ENCODE measurements at regions not wholly inside any gene's neighbourhood (a gene's known extent, or its start where the extent isn't known, plus 50 kb on each side); places are given as distances from the start of the nearest gene placed in this dataset.

GRCh38 chr13:34425327-34425949 lies 516.6 kb upstream of the NBEA start:
- Histone ChIP-seq H3K36me3 (ENCODE audit: control insufficient read depth, insufficient read depth, low read length) (no peaks in the 10 kb centered on the region), H3K9ac (ENCODE audit: low read depth, low read length) (no peak overlapping the region), H3K4me1 (ENCODE audit: control insufficient read depth, insufficient read depth, low read length) (peaks cover 10% of the 10 kb centered on the region), H3K4me3 (ENCODE audit: low read depth, low read length) (no peak overlapping the region), H3K27me3 (ENCODE audit: control insufficient read depth, insufficient read depth, low read length) (no peaks in the 10 kb centered on the region), H3K27ac (ENCODE audit: low read depth, low read length) (no peak overlapping the region), H3K9me3 (ENCODE audit: control insufficient read depth, insufficient read depth, low read length) (no peaks in the 10 kb centered on the region)

- H3K27me3 ChIP-seq (ENCODE audit: control insufficient read depth, insufficient read depth, low read length), result no peaks in the 10 kb centered on the region
- H3K36me3 ChIP-seq (ENCODE audit: control insufficient read depth, insufficient read depth, low read length), result no peaks in the 10 kb centered on the region
- no peak overlapping the region for H3K4me3 ChIP-seq (ENCODE audit: low read depth, low read length)
- H3K4me1 ChIP-seq (ENCODE audit: control insufficient read depth, insufficient read depth, low read length), result peaks cover 10% of the 10 kb centered on the region
- no peaks in the 10 kb centered on the region for H3K9me3 ChIP-seq (ENCODE audit: control insufficient read depth, insufficient read depth, low read length)
- no peak overlapping the region for H3K27ac ChIP-seq (ENCODE audit: low read depth, low read length)
- no peak overlapping the region for H3K9ac ChIP-seq (ENCODE audit: low read depth, low read length)
Observed at GRCh38 chr13:34428911-34429310, 513.2 kb upstream of the NBEA start.

GRCh38 chr13:34430294-34430693 lies 511.8 kb upstream of the NBEA start:
- Histone ChIP-seq H3K4me3 (ENCODE audit: low read depth, low read length) (no peak overlapping the region), H3K27ac (ENCODE audit: low read depth, low read length) (no peak overlapping the region), H3K4me1 (ENCODE audit: control insufficient read depth, insufficient read depth, low read length) (peaks cover 7% of the 10 kb centered on the region), H3K9ac (ENCODE audit: low read depth, low read length) (no peak overlapping the region), H3K27me3 (ENCODE audit: control insufficient read depth, insufficient read depth, low read length) (no peaks in the 10 kb centered on the region), H3K36me3 (ENCODE audit: control insufficient read depth, insufficient read depth, low read length) (no peaks in the 10 kb centered on the region), H3K9me3 (ENCODE audit: control insufficient read depth, insufficient read depth, low read length) (no peaks in the 10 kb centered on the region)

- H3K4me3 ChIP-seq (ENCODE audit: low read depth, low read length), result no peak overlapping the region
- H3K27ac ChIP-seq (ENCODE audit: low read depth, low read length), result no peak overlapping the region
- no peaks in the 10 kb centered on the region for H3K36me3 ChIP-seq (ENCODE audit: control insufficient read depth, insufficient read depth, low read length)
Observed at GRCh38 chr13:34431827-34432581, 510.1 kb upstream of the NBEA start.

GRCh38 chr13:34435338-34435737 lies 506.7 kb upstream of the NBEA start:
- Histone ChIP-seq H3K36me3 (ENCODE audit: control insufficient read depth, insufficient read depth, low read length) (no peaks in the 10 kb centered on the region), H3K9me3 (ENCODE audit: control insufficient read depth, insufficient read depth, low read length) (no peaks in the 10 kb centered on the region), H3K9ac (ENCODE audit: low read depth, low read length) (no peak overlapping the region), H3K4me3 (ENCODE audit: low read depth, low read length) (no peak overlapping the region), H3K27me3 (ENCODE audit: control insufficient read depth, insufficient read depth, low read length) (no peaks in the 10 kb centered on the region), H3K27ac (ENCODE audit: low read depth, low read length) (no peak overlapping the region), H3K4me1 (ENCODE audit: control insufficient read depth, insufficient read depth, low read length) (no peaks in the 10 kb centered on the region)

More at GRCh38 chr13:34431827-34432581, 510.1 kb upstream of the NBEA start:
- H3K27me3 ChIP-seq (ENCODE audit: control insufficient read depth, insufficient read depth, low read length), result no peaks in the 10 kb centered on the region
- H3K4me1 ChIP-seq (ENCODE audit: control insufficient read depth, insufficient read depth, low read length), result no peaks in the 10 kb centered on the region
- H3K9me3 ChIP-seq (ENCODE audit: control insufficient read depth, insufficient read depth, low read length), result no peaks in the 10 kb centered on the region
- no peak overlapping the region for H3K9ac ChIP-seq (ENCODE audit: low read depth, low read length)

- Histone ChIP-seq H3K36me3 (ENCODE audit: control insufficient read depth, insufficient read depth, low read length) (no peaks in the 10 kb centered on the region), H3K4me3 (ENCODE audit: low read depth, low read length) (no peak overlapping the region)
Observed at GRCh38 chr13:34437873-34438272, 504.2 kb upstream of the NBEA start.

GRCh38 chr13:34452831-34453230 lies 489.2 kb upstream of the NBEA start:
- no peaks in the 10 kb centered on the region for H3K4me1 ChIP-seq (ENCODE audit: control insufficient read depth, insufficient read depth, low read length)
- H3K9ac ChIP-seq (ENCODE audit: low read depth, low read length), result no peak overlapping the region
- no peak overlapping the region for H3K27ac ChIP-seq (ENCODE audit: low read depth, low read length)
- H3K9me3 ChIP-seq (ENCODE audit: control insufficient read depth, insufficient read depth, low read length), result no peaks in the 10 kb centered on the region
- no peaks in the 10 kb centered on the region for H3K27me3 ChIP-seq (ENCODE audit: control insufficient read depth, insufficient read depth, low read length)
- H3K36me3 ChIP-seq (ENCODE audit: control insufficient read depth, insufficient read depth, low read length), result no peaks in the 10 kb centered on the region
- no peak overlapping the region for H3K4me3 ChIP-seq (ENCODE audit: low read depth, low read length)

More at GRCh38 chr13:34437873-34438272, 504.2 kb upstream of the NBEA start:
- H3K27ac ChIP-seq (ENCODE audit: low read depth, low read length), result no peak overlapping the region
- no peaks in the 10 kb centered on the region for H3K27me3 ChIP-seq (ENCODE audit: control insufficient read depth, insufficient read depth, low read length)
- H3K4me1 ChIP-seq (ENCODE audit: control insufficient read depth, insufficient read depth, low read length), result no peaks in the 10 kb centered on the region
- no peaks in the 10 kb centered on the region for H3K9me3 ChIP-seq (ENCODE audit: control insufficient read depth, insufficient read depth, low read length)
- no peak overlapping the region for H3K9ac ChIP-seq (ENCODE audit: low read depth, low read length)

GRCh38 chr13:34458756-34459715 lies 483.0 kb upstream of the NBEA start:
- no peak overlapping the region for H3K4me3 ChIP-seq (ENCODE audit: low read depth, low read length)
- no peaks in the 10 kb centered on the region for H3K9me3 ChIP-seq (ENCODE audit: control insufficient read depth, insufficient read depth, low read length)
- no peak overlapping the region for H3K9ac ChIP-seq (ENCODE audit: low read depth, low read length)
- H3K36me3 ChIP-seq (ENCODE audit: control insufficient read depth, insufficient read depth, low read length), result no peaks in the 10 kb centered on the region
- no peak overlapping the region for H3K27ac ChIP-seq (ENCODE audit: low read depth, low read length)
- H3K27me3 ChIP-seq (ENCODE audit: control insufficient read depth, insufficient read depth, low read length), result no peaks in the 10 kb centered on the region
- H3K4me1 ChIP-seq (ENCODE audit: control insufficient read depth, insufficient read depth, low read length), result no peaks in the 10 kb centered on the region

GRCh38 chr13:34459856-34460255 lies 482.2 kb upstream of the NBEA start:
- Histone ChIP-seq H3K4me3 (ENCODE audit: low read depth, low read length) (no peak overlapping the region), H3K9me3 (ENCODE audit: control insufficient read depth, insufficient read depth, low read length) (no peaks in the 10 kb centered on the region), H3K27me3 (ENCODE audit: control insufficient read depth, insufficient read depth, low read length) (no peaks in the 10 kb centered on the region), H3K27ac (ENCODE audit: low read depth, low read length) (no peak overlapping the region), H3K9ac (ENCODE audit: low read depth, low read length) (no peak overlapping the region), H3K36me3 (ENCODE audit: control insufficient read depth, insufficient read depth, low read length) (no peaks in the 10 kb centered on the region), H3K4me1 (ENCODE audit: control insufficient read depth, insufficient read depth, low read length) (no peaks in the 10 kb centered on the region)

- H3K4me1 ChIP-seq (ENCODE audit: control insufficient read depth, insufficient read depth, low read length), result no peaks in the 10 kb centered on the region
- no peaks in the 10 kb centered on the region for H3K9me3 ChIP-seq (ENCODE audit: control insufficient read depth, insufficient read depth, low read length)
- H3K36me3 ChIP-seq (ENCODE audit: control insufficient read depth, insufficient read depth, low read length), result no peaks in the 10 kb centered on the region
- no peak overlapping the region for H3K27ac ChIP-seq (ENCODE audit: low read depth, low read length)
- H3K9ac ChIP-seq (ENCODE audit: low read depth, low read length), result no peak overlapping the region
- no peak overlapping the region for H3K4me3 ChIP-seq (ENCODE audit: low read depth, low read length)
- H3K27me3 ChIP-seq (ENCODE audit: control insufficient read depth, insufficient read depth, low read length), result no peaks in the 10 kb centered on the region
Observed at GRCh38 chr13:34462843-34463242, 479.2 kb upstream of the NBEA start.
